NT2/D1 (cell line): ENCODE measurements at regions not wholly inside any gene's neighbourhood (a gene's known extent, or its start where the extent isn't known, plus 50 kb on each side); places are given as distances from the start of the nearest gene placed in this dataset.

Experiments
- YY1 ChIP-seq: IDR thresholded peaks from 2 replicates; pipeline ENCODE4 v1.6.1; 2011; ENCODE audit not compliant: insufficient read length, insufficient read depth
- ZNF274 ChIP-seq: IDR thresholded peaks from 2 replicates; pipeline ENCODE4 v1.6.1; 2011; ENCODE audit warnings: mild to moderate bottlenecking, low read depth, low read length

DNA sequence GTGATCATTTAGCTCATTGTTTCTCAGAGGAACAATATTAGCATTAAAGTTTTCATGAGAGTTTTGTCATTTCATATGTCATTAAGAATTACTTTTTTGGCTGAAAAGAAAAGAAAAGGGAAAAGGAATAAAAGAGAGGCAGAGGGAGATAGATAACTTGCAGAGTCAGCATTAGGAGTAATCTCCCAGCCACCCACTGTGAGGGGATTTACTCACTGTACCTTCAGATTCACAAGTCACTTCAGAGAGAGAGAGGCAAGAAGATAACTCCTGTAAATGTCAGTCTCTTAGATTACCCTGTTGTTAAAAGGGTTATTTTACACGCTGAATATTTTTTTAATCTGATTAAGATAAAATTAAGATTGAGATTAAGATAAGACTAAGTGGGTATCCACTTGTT lies 125.2 kb downstream of the POU4F1 start:
- TF ChIP-seq ZNF274 (no peak), YY1 (no peak)
